HG03521 (cell line): ENCODE measurements at regions not wholly inside any gene's neighbourhood (a gene's known extent, or its start where the extent isn't known, plus 50 kb on each side); places are given as distances from the start of the nearest gene placed in this dataset.
"Not testable (repeated sequence)": the region's sequence is repeated elsewhere in the genome, so short reads cannot be mapped to it uniquely, and the experiment has no call there.

ENCODE experiments used
- ATAC-seq: cut with Tn5 transposase; IDR thresholded peaks from one replicate; pipeline ENCODE4 v1.9.1; 2021; ENCODE audit warnings: mild to moderate bottlenecking, moderate library complexity; ENCODE audit not compliant: unreplicated experiment

DNA sequence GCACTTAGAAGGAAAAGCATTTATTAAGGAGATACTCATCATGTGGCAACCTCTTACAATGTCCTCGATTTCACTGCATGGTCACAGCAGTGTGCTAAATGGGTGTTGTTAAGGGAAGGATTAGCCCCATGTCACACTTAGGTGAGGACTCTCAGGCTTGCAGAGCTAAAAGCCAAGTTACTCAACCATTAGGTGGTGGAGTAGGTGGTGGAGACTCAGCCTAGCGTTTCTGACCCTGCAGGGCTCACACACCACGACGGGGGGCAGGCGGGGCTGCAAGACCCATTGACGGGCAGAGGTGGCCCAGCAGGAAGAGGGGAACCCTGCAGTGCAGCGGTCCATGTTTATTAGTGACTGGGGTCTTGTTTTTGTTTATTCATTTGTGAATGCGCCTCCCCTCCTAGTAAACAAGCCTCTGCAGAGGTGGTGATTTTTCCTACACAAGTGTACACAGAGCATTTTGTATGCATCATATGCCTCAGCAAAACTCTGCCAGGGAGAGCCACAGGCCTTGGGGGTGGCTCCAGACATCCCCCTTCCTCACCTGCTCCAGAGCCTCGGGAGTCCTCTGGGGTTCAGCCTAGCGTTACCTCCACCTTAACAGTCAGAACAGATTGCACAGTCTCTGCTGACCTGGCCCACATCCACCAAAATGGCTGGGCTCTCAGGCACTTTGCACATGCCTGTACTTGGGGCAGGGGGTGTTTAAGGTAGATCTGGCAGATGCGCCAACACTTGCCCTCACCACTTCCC is 216.7 kb downstream of the C16orf95 start:
- ATAC-seq = no peak

DNA sequence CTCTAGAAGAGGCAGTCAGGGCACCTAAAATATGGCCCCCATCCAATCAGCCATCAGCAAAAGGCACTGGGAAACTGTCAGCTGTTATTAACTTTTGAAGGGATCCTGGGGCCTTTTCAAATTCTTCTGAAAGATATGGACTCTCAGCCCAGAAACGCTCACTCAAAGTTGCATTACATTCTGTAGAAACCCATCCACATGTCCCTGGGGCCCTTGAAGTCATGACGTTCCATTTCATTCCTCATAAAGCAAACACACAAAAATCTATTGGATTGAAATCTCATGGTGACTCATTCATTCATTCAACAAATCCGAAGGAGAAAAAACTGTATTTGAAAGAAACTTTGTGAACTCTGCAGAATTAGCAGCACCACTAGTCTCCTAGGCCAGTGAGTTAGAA is 215.3 kb downstream of the C16orf95 start:
- no peak for ATAC-seq

DNA sequence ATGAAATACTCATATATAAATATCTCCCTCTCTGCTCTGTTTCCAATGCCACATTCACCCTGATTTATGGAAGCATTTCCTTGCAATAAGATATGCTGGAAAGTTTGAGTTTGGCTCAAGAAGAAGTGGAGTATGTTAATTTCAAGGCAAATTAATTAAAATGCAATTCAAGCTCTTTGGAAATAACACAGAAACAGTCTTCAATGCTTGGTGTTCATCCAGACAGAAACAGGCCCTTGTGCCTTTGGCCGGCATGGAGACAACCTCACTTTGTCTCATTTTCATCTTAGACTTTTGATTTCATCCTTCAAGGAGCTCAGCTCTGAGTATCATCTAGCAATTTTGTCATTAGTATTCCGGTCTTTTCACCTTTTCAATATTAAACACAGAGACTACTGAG is 210.0 kb downstream of the C16orf95 start:
- no peak for ATAC-seq

DNA sequence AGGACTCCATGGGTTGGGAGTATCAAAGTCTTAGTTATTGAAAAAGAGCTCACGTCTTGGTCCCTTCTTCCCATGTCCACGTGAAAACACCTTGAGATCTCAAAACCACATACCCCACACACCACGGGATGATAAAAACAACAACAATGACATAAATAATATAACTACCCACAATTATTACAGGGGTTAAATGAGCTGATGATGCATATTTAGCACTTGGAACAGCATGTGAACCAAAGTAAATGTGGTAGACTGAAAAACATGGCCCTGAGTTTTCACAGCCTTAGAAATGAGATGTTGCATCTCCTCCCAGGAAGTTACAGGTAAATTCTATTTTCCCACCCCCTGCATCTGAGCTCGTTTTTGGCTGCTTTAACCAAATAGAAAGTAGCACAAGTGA is 208.9 kb downstream of the C16orf95 start:
- ATAC-seq = no peak

DNA sequence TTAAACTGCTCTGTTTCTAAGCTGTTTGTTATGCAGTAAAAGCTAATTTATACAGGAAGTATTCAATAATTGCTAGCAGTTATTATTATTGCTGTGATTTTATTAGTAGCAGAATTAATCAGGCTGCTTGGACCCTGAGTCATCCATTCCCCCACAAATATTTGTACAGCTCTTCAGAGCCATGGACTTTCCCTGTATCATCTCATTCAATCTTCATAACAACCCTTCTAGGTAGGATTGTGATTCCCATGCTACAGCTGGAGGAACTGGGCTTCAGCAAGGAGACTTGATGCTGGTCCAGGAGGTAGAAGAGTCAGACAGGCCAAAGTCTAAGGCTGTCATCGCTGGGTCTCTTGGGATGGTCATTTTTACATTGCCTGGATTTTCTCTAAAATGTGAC is 208.3 kb downstream of the C16orf95 start:
- no peak for ATAC-seq

- ATAC-seq = no peak
Measured at GRCh38 chr16:87114832-87115231, 202.4 kb downstream of the C16orf95 start.

DNA sequence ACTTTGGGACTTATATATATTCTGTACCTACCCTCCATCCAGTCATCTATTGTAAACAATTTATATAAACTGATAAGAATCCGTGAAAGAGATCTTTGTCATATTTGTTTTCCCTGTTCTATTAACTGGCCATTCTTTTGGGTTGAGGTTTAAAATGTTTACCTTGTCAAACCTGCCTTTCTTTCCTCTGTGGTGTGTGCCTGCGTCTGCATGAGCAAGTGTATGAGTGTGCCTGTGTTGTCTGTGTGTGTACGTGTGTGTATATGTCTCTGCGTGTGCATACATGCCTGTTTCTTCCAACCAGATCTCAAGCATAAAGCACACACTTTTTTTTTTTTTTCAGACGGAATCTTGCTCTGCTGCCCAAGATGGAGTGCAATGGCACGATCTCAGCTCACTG is 201.5 kb downstream of the C16orf95 start:
- ATAC-seq = no peak

GRCh38 chr16:87117936-87118335 is 199.3 kb downstream of the C16orf95 start:
- no peak for ATAC-seq

- no peak for ATAC-seq
Measured at GRCh38 chr16:87119168-87119567, 198.0 kb downstream of the C16orf95 start.

DNA sequence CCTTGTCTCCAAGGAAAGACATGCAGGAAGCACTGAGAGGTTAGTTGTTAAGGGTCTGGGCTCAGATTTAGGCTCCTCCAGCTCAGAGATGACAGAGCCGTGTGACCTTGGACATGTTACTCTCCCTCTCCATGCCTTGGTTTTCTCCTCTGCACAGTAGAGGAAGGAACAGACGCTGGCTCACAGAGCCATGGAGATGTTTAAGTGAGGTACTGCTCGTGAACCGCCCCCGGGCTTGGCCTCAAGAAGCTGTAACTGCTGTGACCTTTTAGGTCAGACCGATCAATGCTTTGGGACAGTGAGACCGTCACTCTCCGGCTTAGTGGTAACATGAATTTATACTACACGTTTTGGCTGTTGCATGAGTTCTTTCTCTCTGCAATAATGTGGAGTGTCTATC is 197.4 kb downstream of the C16orf95 start:
- ATAC-seq = no peak

- no peak for ATAC-seq
Measured at GRCh38 chr16:87121816-87122215, 195.4 kb downstream of the C16orf95 start.

GRCh38 chr16:87123356-87124001 is 193.7 kb downstream of the C16orf95 start:
- no peak for ATAC-seq

GRCh38 chr16:87124405-87124804 is 192.8 kb downstream of the C16orf95 start:
- not testable (repeated sequence) for ATAC-seq

DNA sequence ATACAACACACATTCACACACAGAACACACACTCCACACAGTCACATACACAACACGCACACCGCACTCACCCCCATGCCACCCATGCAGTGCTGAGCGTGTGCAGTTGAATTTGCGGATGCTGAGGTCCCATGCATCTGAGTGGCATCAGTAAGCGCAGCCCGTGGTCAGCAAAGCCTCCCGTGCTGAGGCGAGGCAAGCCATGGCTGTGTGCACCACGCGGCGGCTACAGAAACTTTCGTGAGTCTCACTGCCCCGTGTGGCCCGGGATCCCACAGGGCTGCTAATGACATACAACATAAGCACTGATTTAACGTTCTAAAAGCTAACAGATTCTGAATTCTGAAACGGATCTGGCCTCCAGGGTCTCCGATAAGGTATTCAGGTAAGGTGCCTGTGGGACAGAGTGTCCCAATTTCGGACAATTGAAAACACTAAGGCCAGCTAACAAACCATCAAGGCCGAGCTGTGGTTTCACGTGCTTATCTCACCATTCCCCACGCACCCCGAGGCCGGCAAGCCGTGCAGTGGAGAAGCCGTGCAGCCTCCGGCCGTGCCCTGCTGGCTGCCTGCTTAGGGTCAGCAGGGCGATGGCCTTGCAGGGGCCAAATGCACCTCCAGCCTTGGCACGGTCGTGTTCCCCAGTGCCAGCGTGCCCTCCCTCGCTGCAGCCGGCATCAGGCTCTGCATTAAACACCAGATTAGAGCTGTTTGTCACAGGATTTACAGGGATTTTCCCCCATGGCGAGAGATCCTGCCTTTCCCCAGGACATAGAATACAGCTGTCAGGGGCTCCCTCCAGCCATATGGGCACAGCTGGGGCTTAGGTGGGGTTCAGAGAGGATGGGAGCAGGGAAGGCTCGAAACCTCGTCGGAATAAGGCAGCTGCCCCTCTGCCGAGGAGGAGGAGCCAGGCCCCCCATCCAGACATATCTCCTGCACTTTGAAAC is 191.7 kb downstream of the C16orf95 start:
- ATAC-seq = no peak

- no peak for ATAC-seq
Measured at GRCh38 chr16:87126403-87127025, 190.7 kb downstream of the C16orf95 start.

DNA sequence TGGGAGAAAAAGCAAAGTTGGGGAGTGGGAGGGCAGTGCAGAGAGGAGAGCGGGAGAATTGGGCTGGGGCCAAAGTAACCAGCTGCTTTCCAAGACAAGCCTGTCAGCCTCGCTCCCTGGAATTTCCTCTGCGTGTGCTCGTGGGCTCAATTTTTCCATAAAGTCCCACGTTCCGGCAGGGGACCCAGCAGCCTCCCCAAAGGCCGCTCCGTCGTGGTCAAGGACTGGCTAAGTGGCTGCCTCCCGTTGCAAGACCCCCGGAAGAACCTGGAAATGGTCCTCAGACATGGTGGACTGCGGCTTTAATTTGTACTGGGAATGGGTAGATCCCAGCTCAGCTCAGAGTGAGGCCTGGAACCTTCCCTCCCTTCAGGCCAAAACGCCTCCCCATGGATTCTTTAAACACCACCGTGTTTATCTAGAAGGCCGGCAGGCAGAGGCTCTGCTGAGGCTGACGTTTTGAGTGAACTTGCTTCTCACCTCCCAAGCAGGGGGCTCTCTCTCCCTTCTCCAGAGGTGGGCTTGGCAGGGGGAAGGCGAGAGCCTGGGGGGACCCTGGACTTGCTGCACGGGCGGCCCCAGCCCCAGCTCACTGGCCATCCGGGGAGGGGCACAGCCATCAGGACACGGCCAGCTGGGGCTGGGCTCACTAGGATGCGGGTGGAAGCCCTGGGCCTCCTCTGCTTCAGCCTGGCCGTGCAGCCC is 190.0 kb downstream of the C16orf95 start:
- no peak for ATAC-seq

DNA sequence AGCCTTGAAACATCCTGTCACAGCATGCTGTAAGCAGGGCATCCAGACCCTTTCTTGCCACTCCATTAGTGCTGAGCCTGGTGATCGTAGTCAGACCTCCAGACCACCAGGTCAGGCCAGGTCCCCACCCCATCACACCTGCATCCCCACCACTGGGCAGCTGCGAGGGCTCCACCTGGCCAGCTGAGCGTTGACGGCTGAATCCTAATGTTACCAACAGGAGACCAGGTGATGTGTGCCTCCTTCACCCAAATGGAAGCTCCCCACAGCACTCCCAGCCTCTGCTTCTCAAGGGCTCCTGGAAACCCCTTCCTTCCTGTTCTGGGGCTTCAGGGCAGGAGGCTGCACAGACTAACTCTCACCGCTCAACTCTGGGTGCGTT is 189.4 kb downstream of the C16orf95 start:
- no peak for ATAC-seq

DNA sequence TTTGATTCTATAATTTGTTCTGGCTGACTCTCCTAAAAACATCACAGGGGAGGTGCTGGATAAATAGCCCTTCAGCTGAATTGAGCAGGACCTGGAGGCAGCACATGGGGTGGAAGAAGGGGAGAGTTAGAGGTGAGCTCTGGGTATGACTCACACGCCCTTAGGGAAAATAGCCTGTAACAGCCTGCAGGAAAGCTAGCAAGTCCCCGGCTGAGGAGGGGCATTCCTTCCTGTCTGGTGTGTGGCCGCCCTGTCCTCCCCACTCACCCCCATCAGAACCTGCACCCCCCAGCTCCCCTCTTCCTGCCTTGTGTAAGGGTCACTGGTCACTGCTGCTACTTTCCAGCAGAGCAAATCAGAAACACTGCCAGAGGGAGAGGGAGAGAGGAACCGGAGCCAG is 187.4 kb downstream of the C16orf95 start:
- no peak for ATAC-seq

GRCh38 chr16:87131061-87131995 is 185.9 kb downstream of the C16orf95 start:
- ATAC-seq = no peak

- no peak for ATAC-seq
Measured at GRCh38 chr16:87131996-87132345, 185.2 kb downstream of the C16orf95 start.
